Peyer's patch (tissue), 4 donors: ENCODE measurements at regions not wholly inside any gene's neighbourhood (a gene's known extent, or its start where the extent isn't known, plus 50 kb on each side); places are given as distances from the start of the nearest gene placed in this dataset.
A peak's percentile ranks its signal among the peaks of the same experiment; 100 is the strongest.

Source experiments
- DNase-seq, 3 donors: peaks; one replicate each; pipeline ENCODE4 v3.0.0-alpha.2; 2017 to 2019
- H3K27ac ChIP-seq, 4 donors: fragments of 200-600 bp; sonication (generic); one replicate each; pipeline ENCODE4 v1.5.1; 2016 to 2019
- H3K27me3 ChIP-seq, 2 donors: fragments of 200-600 bp; sonication (generic); one replicate each; pipeline ENCODE4 v1.5.1; 2019
- H3K36me3 ChIP-seq, 3 donors: fragments of 200-600 bp; sonication (generic); one replicate each; pipeline ENCODE4 v1.5.1; 2016 to 2019
- H3K4me1 ChIP-seq, 4 donors: fragments of 200-600 bp; sonication (generic); one replicate each; pipeline ENCODE4 v1.5.1; 2016 to 2019
- H3K4me3 ChIP-seq, 4 donors: fragments of 200-600 bp; sonication (generic); 1 replicate in 3 of 4; 2 replicates in 1 of 4; pipeline ENCODE4 v1.5.1; 2016 to 2019; ENCODE audit warnings: mild to moderate bottlenecking in 1 of 4
- H3K9me3 ChIP-seq, 4 donors: fragments of 200-600 bp; sonication (generic); one replicate each; pipeline ENCODE4 v1.5.1; 2016 to 2019; ENCODE audit warnings: mild to moderate bottlenecking in 1 of 4
- POLR2A ChIP-seq, 2 donors: fragments of 450-650 bp; IDR thresholded peaks; one replicate each; pipeline ENCODE4 v1.5.1; 2017; ENCODE audit warnings: antibody characterized with exemption in 2 of 2, mild to moderate bottlenecking in 2 of 2, moderate library complexity in 2 of 2
- TF ChIP-seq, protein P1 (sequence below), 6 experiments: fragments of 450-650 bp in 4 of 6; fragments of 200-600 bp in 2 of 6; sonication (generic) in 1 of 6; IDR thresholded peaks; one replicate each; pipeline ENCODE4 v1.5.1; 2017 to 2019; ENCODE audit warnings: antibody characterized with exemption in 6 of 6, mild to moderate bottlenecking in 3 of 6, moderate library complexity in 1 of 6

DNA sequence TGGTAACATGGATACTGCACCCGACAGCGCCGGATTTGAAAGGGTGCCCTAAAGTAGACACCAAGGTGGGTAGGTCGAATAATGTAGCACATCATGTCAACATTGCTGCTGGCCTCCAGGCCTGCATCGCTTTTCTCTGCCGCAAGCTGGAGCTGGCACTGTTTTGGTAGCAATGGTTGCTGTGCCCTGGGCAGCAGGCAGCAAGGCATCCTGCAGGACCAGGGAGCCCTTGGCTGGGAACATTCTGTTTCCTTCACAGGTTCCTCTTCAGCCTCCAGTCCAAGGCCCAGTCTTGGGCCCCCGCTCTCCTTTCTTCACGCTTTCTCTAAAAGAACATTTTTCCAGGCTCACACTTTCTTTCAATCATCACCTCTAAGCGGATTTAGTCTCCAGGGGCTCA is 365.8 kb upstream of the JARID2 start:
- H3K4me3 ChIP-seq, result no peak overlapping the region
- TF ChIP-seq, protein P1, sequence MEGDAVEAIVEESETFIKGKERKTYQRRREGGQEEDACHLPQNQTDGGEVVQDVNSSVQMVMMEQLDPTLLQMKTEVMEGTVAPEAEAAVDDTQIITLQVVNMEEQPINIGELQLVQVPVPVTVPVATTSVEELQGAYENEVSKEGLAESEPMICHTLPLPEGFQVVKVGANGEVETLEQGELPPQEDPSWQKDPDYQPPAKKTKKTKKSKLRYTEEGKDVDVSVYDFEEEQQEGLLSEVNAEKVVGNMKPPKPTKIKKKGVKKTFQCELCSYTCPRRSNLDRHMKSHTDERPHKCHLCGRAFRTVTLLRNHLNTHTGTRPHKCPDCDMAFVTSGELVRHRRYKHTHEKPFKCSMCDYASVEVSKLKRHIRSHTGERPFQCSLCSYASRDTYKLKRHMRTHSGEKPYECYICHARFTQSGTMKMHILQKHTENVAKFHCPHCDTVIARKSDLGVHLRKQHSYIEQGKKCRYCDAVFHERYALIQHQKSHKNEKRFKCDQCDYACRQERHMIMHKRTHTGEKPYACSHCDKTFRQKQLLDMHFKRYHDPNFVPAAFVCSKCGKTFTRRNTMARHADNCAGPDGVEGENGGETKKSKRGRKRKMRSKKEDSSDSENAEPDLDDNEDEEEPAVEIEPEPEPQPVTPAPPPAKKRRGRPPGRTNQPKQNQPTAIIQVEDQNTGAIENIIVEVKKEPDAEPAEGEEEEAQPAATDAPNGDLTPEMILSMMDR (IDR thresholded peaks at IDR 0.05), result no peak
- TF ChIP-seq POLR2A (IDR thresholded peaks at IDR 0.05), result no peak
- no peaks in the 10 kb centered on the region for H3K27me3 ChIP-seq
- H3K9me3 ChIP-seq, result no peaks in the 10 kb centered on the region
- peak overlapping the region in 1 of 4 donors; percentile 13 for H3K27ac ChIP-seq
- peaks cover 0 to 6% (median 2%) of the 10 kb centered on the region in 4 donors for H3K4me1 ChIP-seq
- no peaks in the 10 kb centered on the region for H3K36me3 ChIP-seq
- no peak for DNase-seq

GRCh38 chr6:14880677-14881076 is 365.2 kb upstream of the JARID2 start:
- TF ChIP-seq, protein P1 (IDR thresholded peaks at IDR 0.05), result no peak
- no peak for TF ChIP-seq POLR2A (IDR thresholded peaks at IDR 0.05)
- no peak for DNase-seq
- peaks cover 0 to 6% (median 2%) of the 10 kb centered on the region in 4 donors for H3K4me1 ChIP-seq
- H3K27me3 ChIP-seq, result no peaks in the 10 kb centered on the region
- no peak overlapping the region for H3K4me3 ChIP-seq
- H3K9me3 ChIP-seq, result no peaks in the 10 kb centered on the region
- H3K27ac ChIP-seq, result no peak overlapping the region
- no peaks in the 10 kb centered on the region for H3K36me3 ChIP-seq

- Histone ChIP-seq H3K27ac (no peak overlapping the region), H3K36me3 (no peaks in the 10 kb centered on the region), H3K9me3 (no peaks in the 10 kb centered on the region), H3K4me1 (peaks cover 0 to 6% (median 2%) of the 10 kb centered on the region in 4 donors), H3K27me3 (no peaks in the 10 kb centered on the region), H3K4me3 (no peak overlapping the region)
- no peak for DNase-seq
- no peak for TF ChIP-seq POLR2A (IDR thresholded peaks at IDR 0.05)
- TF ChIP-seq, protein P1 (IDR thresholded peaks at IDR 0.05), result no peak
These were observed 364.5 kb upstream of the JARID2 start for GRCh38 chr6:14881398-14881797.

DNA sequence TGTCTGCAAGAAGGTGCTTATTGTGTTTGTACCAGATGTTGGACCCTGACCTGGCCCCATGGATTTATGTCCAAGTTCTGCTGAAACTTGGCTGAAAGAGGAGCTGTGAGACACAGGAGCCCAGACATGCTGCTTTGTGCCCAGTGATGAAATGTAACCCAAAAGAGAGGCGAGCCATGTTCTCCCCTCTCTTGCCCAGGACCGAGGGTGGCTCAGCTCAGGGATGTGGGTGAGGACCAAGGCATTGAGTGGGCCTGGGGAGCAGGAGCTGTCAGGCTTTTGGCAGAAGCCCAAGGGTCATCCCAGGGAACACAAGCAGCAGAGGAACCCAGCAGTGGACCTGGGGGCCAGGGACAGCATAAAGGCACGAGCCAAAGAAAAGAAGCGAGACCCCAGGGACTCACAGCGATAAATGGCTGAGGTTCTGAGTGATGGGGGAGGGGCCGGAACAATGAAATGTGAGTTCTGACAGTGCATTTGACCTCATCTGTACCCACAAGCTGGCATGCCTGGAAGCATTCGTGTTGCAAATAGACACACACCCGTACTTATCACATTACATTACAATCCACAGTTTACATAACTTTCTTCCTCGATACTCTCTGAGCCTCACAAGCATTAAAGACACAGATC is 363.4 kb upstream of the JARID2 start:
- no peaks in the 10 kb centered on the region for H3K27me3 ChIP-seq
- H3K9me3 ChIP-seq, result no peaks in the 10 kb centered on the region
- DNase-seq, result no peak
- H3K36me3 ChIP-seq, result no peaks in the 10 kb centered on the region
- no peak for TF ChIP-seq POLR2A (IDR thresholded peaks at IDR 0.05)
- TF ChIP-seq, protein P1 (IDR thresholded peaks at IDR 0.05), result no peak
- no peak overlapping the region for H3K4me3 ChIP-seq
- peaks cover 0 to 4% (median 0%) of the 10 kb centered on the region in 4 donors for H3K4me1 ChIP-seq
- H3K27ac ChIP-seq, result no peak overlapping the region

DNA sequence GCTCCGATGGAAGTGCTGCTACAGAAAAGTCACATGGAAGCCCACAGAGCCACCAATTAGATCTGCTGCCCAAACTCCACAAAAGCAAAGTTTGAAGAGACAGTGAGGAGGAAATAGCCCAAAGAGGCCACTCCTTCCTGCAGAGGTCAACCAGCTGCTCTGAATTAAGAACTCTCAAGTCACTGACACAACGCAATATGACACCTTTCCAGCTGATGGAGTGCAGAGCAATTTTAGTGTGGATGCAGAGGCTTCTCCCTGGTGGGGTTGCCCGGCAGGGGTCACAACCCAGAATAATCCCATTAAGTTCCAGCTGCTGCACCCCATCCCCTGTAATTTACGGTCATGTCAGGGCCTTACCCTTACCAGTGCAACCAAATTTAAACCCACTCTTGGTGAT is 361.9 kb upstream of the JARID2 start:
- Histone ChIP-seq H3K27ac (no peak overlapping the region), H3K27me3 (no peaks in the 10 kb centered on the region), H3K36me3 (no peaks in the 10 kb centered on the region), H3K9me3 (no peaks in the 10 kb centered on the region), H3K4me1 (peaks cover 0 to 11% (median 0%) of the 10 kb centered on the region in 4 donors), H3K4me3 (no peak overlapping the region)
- TF ChIP-seq POLR2A (IDR thresholded peaks at IDR 0.05), result no peak
- TF ChIP-seq, protein P1 (IDR thresholded peaks at IDR 0.05), result no peak
- no peak for DNase-seq
